ENCODE measurements at regions not wholly inside any gene's neighbourhood (a gene's known extent, or its start where the extent isn't known, plus 50 kb on each side); places are given as distances from the start of the nearest gene placed in this dataset.

DNA sequence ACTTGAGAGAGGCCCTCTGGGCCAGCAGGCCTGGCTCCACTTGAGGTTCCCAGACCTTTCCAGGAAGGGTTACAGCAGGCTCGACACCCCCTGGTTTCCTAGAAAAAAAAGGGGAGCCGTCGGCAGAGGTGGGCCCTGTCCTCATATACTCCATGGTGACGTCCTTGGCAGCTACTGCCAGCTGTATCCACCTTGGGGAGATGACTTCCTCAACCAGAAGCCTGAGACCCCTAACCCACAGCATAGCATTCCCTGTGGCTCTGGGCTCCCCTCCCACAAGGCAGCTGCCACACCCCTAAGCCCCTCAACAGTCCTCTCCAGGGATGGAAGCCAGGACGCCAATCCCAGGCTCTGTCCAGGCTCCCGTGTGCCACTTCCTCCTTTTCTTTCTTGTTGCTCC, 294.8 kb downstream of the CDC5L start:
- TF ChIP-seq, protein P1, sequence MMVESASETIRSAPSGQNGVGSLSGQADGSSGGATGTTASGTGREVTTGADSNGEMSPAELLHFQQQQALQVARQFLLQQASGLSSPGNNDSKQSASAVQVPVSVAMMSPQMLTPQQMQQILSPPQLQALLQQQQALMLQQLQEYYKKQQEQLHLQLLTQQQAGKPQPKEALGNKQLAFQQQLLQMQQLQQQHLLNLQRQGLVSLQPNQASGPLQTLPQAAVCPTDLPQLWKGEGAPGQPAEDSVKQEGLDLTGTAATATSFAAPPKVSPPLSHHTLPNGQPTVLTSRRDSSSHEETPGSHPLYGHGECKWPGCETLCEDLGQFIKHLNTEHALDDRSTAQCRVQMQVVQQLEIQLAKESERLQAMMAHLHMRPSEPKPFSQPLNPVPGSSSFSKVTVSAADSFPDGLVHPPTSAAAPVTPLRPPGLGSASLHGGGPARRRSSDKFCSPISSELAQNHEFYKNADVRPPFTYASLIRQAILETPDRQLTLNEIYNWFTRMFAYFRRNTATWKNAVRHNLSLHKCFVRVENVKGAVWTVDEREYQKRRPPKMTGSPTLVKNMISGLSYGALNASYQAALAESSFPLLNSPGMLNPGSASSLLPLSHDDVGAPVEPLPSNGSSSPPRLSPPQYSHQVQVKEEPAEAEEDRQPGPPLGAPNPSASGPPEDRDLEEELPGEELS (CRISPR knock-in tag; IDR thresholded peaks at IDR 0.05) = no peak
- TF ChIP-seq ESRRA (CRISPR knock-in tag; IDR thresholded peaks at IDR 0.05; ENCODE audit: borderline replicate concordance) = no peak
